Erythroblast (primary cell): ENCODE measurements at regions not wholly inside any gene's neighbourhood (a gene's known extent, or its start where the extent isn't known, plus 50 kb on each side); places are given as distances from the start of the nearest gene placed in this dataset.
"Not testable (repeated sequence)": the region's sequence is repeated elsewhere in the genome, so short reads cannot be mapped to it uniquely, and the experiment has no call there.

Experiments
- DNase-seq, 2 experiments: peaks; one replicate each; lab custom pipeline; 2025; lab: John Stamatoyannopoulos, UW
- GATA1 ChIP-seq: IDR thresholded peaks from 2 replicates; pipeline ENCODE4 v1.6.1; 2011; ENCODE audit warnings: low read depth, mild to moderate bottlenecking, control low read depth, low read length, moderate library complexity
- POLR2A ChIP-seq: IDR thresholded peaks from 2 replicates; pipeline ENCODE4 v1.6.1; 2011; ENCODE audit warnings: mild to moderate bottlenecking, low read length

GRCh38 chr1:188672153-188672552 lies 1805.5 kb downstream of the BRINP3 start:
- TF ChIP-seq POLR2A = no peak
- no peak for TF ChIP-seq GATA1
- no peak for DNase-seq

- TF ChIP-seq POLR2A = no peak
- DNase-seq = no peak
Observed at GRCh38 chr1:188689542-188689941, 1788.1 kb downstream of the BRINP3 start.

- TF ChIP-seq GATA1 (no peak), POLR2A (no peak)
- no peak for DNase-seq
Observed at GRCh38 chr1:188700116-188700515, 1777.5 kb downstream of the BRINP3 start.

- TF ChIP-seq GATA1 = no peak
- TF ChIP-seq POLR2A = no peak
Observed at GRCh38 chr1:188706742-188707141, 1770.9 kb downstream of the BRINP3 start.

GRCh38 chr1:188708795-188709535 lies 1768.7 kb downstream of the BRINP3 start:
- no peak for DNase-seq
- no peak for TF ChIP-seq GATA1
- TF ChIP-seq POLR2A = no peak

More at GRCh38 chr1:188706742-188707141, 1770.9 kb downstream of the BRINP3 start:
- DNase-seq = no peak

- TF ChIP-seq GATA1 = no peak
- TF ChIP-seq POLR2A = no peak
Observed at GRCh38 chr1:188715566-188715965, 1762.1 kb downstream of the BRINP3 start.

GRCh38 chr1:188719735-188720134 lies 1757.9 kb downstream of the BRINP3 start:
- no peak for DNase-seq
- TF ChIP-seq GATA1 = no peak
- no peak for TF ChIP-seq POLR2A

More at GRCh38 chr1:188715566-188715965, 1762.1 kb downstream of the BRINP3 start:
- no peak for DNase-seq

GRCh38 chr1:188723332-188724020 lies 1754.2 kb downstream of the BRINP3 start:
- TF ChIP-seq POLR2A = no peak
- no peak for TF ChIP-seq GATA1
- no peak for DNase-seq

GRCh38 chr1:188729039-188729438 lies 1748.6 kb downstream of the BRINP3 start:
- DNase-seq = no peak
- TF ChIP-seq POLR2A (no peak), GATA1 (no peak)

GRCh38 chr1:188735567-188735966 lies 1742.1 kb downstream of the BRINP3 start:
- no peak for DNase-seq
- TF ChIP-seq GATA1 (no peak), POLR2A (no peak)

- not testable (repeated sequence) for DNase-seq
Observed at GRCh38 chr1:188749275-188749674, 1728.4 kb downstream of the BRINP3 start.

GRCh38 chr1:188752027-188752426 lies 1725.6 kb downstream of the BRINP3 start:
- not testable (repeated sequence) for DNase-seq

- not testable (repeated sequence) for DNase-seq
Observed at GRCh38 chr1:188757747-188758146, 1719.9 kb downstream of the BRINP3 start.

- TF ChIP-seq GATA1 = no peak
- no peak for TF ChIP-seq POLR2A
- no peak for DNase-seq
Observed at GRCh38 chr1:188761226-188761625, 1716.4 kb downstream of the BRINP3 start.
